Ascending aorta (tissue), 2 donors: ENCODE measurements at regions not wholly inside any gene's neighbourhood (a gene's known extent, or its start where the extent isn't known, plus 50 kb on each side); places are given as distances from the start of the nearest gene placed in this dataset.

Source experiments
- DNase-seq, 2 donors: peaks; one replicate each; pipeline ENCODE4 v3.0.0-alpha.2; 2019; ENCODE audit warnings: low spot score in 2 of 2
- H3K27ac ChIP-seq, 2 donors: fragments of 200-600 bp; sonication (generic); one replicate each; pipeline ENCODE4 v1.5.1; 2016 to 2017; ENCODE audit warnings: mild to moderate bottlenecking in 1 of 2
- H3K27me3 ChIP-seq: fragments of 200-600 bp; sonication (generic); one replicate; pipeline ENCODE4 v1.5.1; 2017
- H3K36me3 ChIP-seq, 2 donors: fragments of 200-600 bp; sonication (generic); one replicate each; pipeline ENCODE4 v1.5.1; 2016
- H3K4me1 ChIP-seq, 2 donors: fragments of 200-600 bp; sonication (generic); one replicate each; pipeline ENCODE4 v1.5.1; 2016 to 2017; ENCODE audit warnings: mild to moderate bottlenecking in 1 of 2
- H3K4me3 ChIP-seq, 2 donors: fragments of 200-600 bp; sonication (generic); one replicate each; pipeline ENCODE4 v1.5.1; 2016 to 2017; ENCODE audit warnings: mild to moderate bottlenecking in 1 of 2
- H3K9me3 ChIP-seq, 2 donors: fragments of 200-600 bp; sonication (generic); one replicate each; pipeline ENCODE4 v1.5.1; 2016
- intact Hi-C: fragments of 100-400 bp; cut with DNase I; formaldehyde crosslinking; loops from one replicate; pipeline ENCODE4 v1.15.1; 2023
- TF ChIP-seq, protein P1 (sequence below), 3 experiments: fragments of 200-600 bp in 2 of 3; fragments of 450-650 bp in 1 of 3; sonication (generic) in 2 of 3; IDR thresholded peaks; one replicate each; pipeline ENCODE4 v1.5.1; 2016 to 2019; ENCODE audit warnings: antibody characterized with exemption in 3 of 3, mild to moderate bottlenecking in 1 of 3, moderate library complexity in 1 of 3

- Histone ChIP-seq H3K27me3 (no peaks in the 10 kb centered on the region), H3K9me3 (no peaks in the 10 kb centered on the region), H3K4me3 (no peak overlapping the region), H3K4me1 (no peaks in the 10 kb centered on the region), H3K36me3 (no peaks in the 10 kb centered on the region), H3K27ac (no peak overlapping the region)
- DNase-seq: no peak
- TF ChIP-seq, protein P1, sequence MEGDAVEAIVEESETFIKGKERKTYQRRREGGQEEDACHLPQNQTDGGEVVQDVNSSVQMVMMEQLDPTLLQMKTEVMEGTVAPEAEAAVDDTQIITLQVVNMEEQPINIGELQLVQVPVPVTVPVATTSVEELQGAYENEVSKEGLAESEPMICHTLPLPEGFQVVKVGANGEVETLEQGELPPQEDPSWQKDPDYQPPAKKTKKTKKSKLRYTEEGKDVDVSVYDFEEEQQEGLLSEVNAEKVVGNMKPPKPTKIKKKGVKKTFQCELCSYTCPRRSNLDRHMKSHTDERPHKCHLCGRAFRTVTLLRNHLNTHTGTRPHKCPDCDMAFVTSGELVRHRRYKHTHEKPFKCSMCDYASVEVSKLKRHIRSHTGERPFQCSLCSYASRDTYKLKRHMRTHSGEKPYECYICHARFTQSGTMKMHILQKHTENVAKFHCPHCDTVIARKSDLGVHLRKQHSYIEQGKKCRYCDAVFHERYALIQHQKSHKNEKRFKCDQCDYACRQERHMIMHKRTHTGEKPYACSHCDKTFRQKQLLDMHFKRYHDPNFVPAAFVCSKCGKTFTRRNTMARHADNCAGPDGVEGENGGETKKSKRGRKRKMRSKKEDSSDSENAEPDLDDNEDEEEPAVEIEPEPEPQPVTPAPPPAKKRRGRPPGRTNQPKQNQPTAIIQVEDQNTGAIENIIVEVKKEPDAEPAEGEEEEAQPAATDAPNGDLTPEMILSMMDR (IDR thresholded peaks at IDR 0.05): no peak
- intact Hi-C loops: no loop called here
These were observed 274.6 kb downstream of the NAF1 start for GRCh38 chr4:162891788-162892707.

- Histone ChIP-seq H3K27ac (no peak overlapping the region), H3K4me1 (no peaks in the 10 kb centered on the region), H3K4me3 (no peak overlapping the region), H3K9me3 (no peaks in the 10 kb centered on the region), H3K27me3 (no peaks in the 10 kb centered on the region), H3K36me3 (no peaks in the 10 kb centered on the region)
- DNase-seq: no peak
- intact Hi-C loops: no loop called here
- TF ChIP-seq, protein P1 (IDR thresholded peaks at IDR 0.05): no peak
These were observed 288.6 kb downstream of the NAF1 start for GRCh38 chr4:162878096-162878495.

DNA sequence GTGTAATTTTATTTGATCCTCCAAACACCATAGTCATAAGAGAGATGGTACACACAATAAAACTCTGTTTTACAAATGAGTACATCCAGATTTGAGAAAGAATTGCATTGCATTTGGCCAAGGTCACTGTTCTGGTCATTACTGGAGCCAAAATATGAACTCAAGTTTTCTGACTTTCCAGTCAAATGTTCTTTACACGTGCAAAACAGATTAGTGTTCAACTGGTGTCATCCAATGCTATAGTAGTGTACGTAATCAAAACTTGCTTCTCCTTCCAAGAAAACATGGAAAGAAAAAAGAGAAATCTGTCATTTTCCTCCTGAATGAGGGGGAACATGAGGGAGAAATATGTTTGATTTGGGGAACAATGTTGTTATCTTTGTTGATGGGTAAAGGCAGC, 291.9 kb downstream of the NAF1 start:
- intact Hi-C loops: no loop called here
- no peak overlapping the region for H3K4me3 ChIP-seq
- no peak overlapping the region for H3K27ac ChIP-seq
- no peaks in the 10 kb centered on the region for H3K4me1 ChIP-seq
- TF ChIP-seq, protein P1 (IDR thresholded peaks at IDR 0.05): no peak
- no peak for DNase-seq
- H3K27me3 ChIP-seq: no peaks in the 10 kb centered on the region
- no peaks in the 10 kb centered on the region for H3K9me3 ChIP-seq
- no peaks in the 10 kb centered on the region for H3K36me3 ChIP-seq

DNA sequence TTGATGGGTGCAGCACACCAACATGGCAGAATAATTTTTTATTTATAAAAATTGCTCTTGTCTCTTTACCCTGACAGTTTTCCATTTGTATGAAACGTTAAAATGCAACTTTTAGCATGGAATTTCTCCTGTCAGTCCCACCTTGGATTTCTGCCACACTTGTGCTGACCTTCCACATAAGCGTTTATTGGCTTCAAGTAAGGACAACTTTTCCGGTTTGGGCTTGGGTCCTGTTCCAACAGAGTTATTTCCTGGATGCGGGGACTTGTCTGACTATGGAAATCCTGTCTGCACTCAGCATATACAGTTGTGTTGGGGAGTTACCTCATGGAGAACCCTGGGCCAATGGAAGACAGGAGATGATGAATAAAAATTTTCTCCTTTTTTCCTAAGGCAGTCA, 294.7 kb downstream of the NAF1 start:
- no peak for DNase-seq
- Histone ChIP-seq H3K27me3 (no peaks in the 10 kb centered on the region), H3K27ac (no peak overlapping the region), H3K4me1 (no peaks in the 10 kb centered on the region), H3K36me3 (no peaks in the 10 kb centered on the region), H3K4me3 (no peak overlapping the region), H3K9me3 (no peaks in the 10 kb centered on the region)
- intact Hi-C loops: no loop called here
- TF ChIP-seq, protein P1 (IDR thresholded peaks at IDR 0.05): no peak

GRCh38 chr4:162869157-162869556, 297.5 kb downstream of the NAF1 start:
- H3K27me3 ChIP-seq: no peaks in the 10 kb centered on the region
- H3K4me3 ChIP-seq: no peak overlapping the region
- H3K27ac ChIP-seq: no peak overlapping the region
- TF ChIP-seq, protein P1 (IDR thresholded peaks at IDR 0.05): no peak
- intact Hi-C loops: no loop called here
- H3K36me3 ChIP-seq: no peaks in the 10 kb centered on the region
- DNase-seq: no peak
- no peaks in the 10 kb centered on the region for H3K4me1 ChIP-seq
- H3K9me3 ChIP-seq: no peaks in the 10 kb centered on the region
